IMR-90 (cell line): ENCODE measurements at regions not wholly inside any gene's neighbourhood (a gene's known extent, or its start where the extent isn't known, plus 50 kb on each side); places are given as distances from the start of the nearest gene placed in this dataset.

Experiments used
- ATAC-seq: fragments of 200-7000 bp; cut with Tn5 transposase; 2 replicates; pipeline ENCODE4 v1.9.1; 2020; ENCODE audit warnings: low read depth, mild to moderate bottlenecking, moderate library complexity
- BruUV-seq: library from RNA; stranded (reverse); fragments of 400-500 nt; replicated peaks from 2 replicates; lab custom pipeline; 2021; lab: Mats Ljungman, UMichigan
- CTCF ChIA-PET: fragments of 300-600 bp; formaldehyde crosslinking; extraction: SDS; loops from one replicate; lab custom pipeline; 2021; ENCODE audit warnings: antibody characterized with exemption; lab: Yijun Ruan, JAX
- POLR2A ChIA-PET: fragments of 300-600 bp; sonication (Branson Sonifier 250); formaldehyde crosslinking; loops from one replicate; lab custom pipeline; 2022; ENCODE audit warnings: antibody characterized with exemption; ENCODE audit not compliant: unreplicated experiment; lab: Charles Lee
- DNase-seq: peaks from one replicate; pipeline ENCODE4 v3.0.0; 2013
- H2AFZ ChIP-seq: replicated peaks from 2 replicates; pipeline ENCODE3; 2013; ENCODE audit warnings: low read length, mild to moderate bottlenecking; ENCODE audit not compliant: poor library complexity
- H2AK5ac ChIP-seq: 2 replicates; pipeline ENCODE4 v1.6.1; 2013; ENCODE audit warnings: low read depth, low read length, inconsistent platforms
- H2AK9ac ChIP-seq: replicated peaks from 2 replicates; pipeline ENCODE3; 2013; ENCODE audit warnings: mild to moderate bottlenecking, low read depth, low read length, moderate library complexity; ENCODE audit not compliant: poor library complexity
- H2BK120ac ChIP-seq: 2 replicates; pipeline ENCODE4 v1.6.1; 2013; ENCODE audit warnings: low read depth, low read length, inconsistent platforms
- H2BK15ac ChIP-seq: 3 replicates; pipeline ENCODE4 v1.6.1; 2013; ENCODE audit warnings: low read depth, low read length, inconsistent platforms
- H2BK20ac ChIP-seq: 2 replicates; pipeline ENCODE4 v1.6.1; 2013; ENCODE audit warnings: low read depth, mild to moderate bottlenecking, inconsistent platforms, low read length, moderate library complexity
- H2BK5ac ChIP-seq: 2 replicates; pipeline ENCODE4 v1.6.1; 2013; ENCODE audit warnings: mild to moderate bottlenecking, low read depth, low read length, inconsistent platforms; ENCODE audit not compliant: poor library complexity, severe bottlenecking
- H3K14ac ChIP-seq: replicated peaks from 2 replicates; pipeline ENCODE4 v1.6.1; 2013; ENCODE audit warnings: low read depth, low read length, inconsistent platforms
- H3K18ac ChIP-seq: 2 replicates; pipeline ENCODE4 v1.6.1; 2013; ENCODE audit warnings: low read depth, low read length, control low read depth
- H3K23ac ChIP-seq: 2 replicates; pipeline ENCODE4 v1.6.1; 2013; ENCODE audit warnings: low read depth, low read length, inconsistent platforms
- H3K27ac ChIP-seq: 2 replicates; pipeline ENCODE4 v1.5.1; 2013; ENCODE audit warnings: mild to moderate bottlenecking, control low read depth, low read length; ENCODE audit not compliant: insufficient read depth
- H3K27me3 ChIP-seq: 2 replicates; pipeline ENCODE4 v1.6.1; 2013; ENCODE audit warnings: low read length; ENCODE audit not compliant: control insufficient read depth, insufficient read depth
- H3K36me3 ChIP-seq: 2 replicates; pipeline ENCODE4 v1.6.1; 2013; ENCODE audit warnings: low read length, mixed read lengths; ENCODE audit not compliant: control insufficient read depth, insufficient read depth
- H3K4ac ChIP-seq: 2 replicates; pipeline ENCODE4 v1.6.1; 2013; ENCODE audit warnings: low read depth, low read length, inconsistent platforms
- H3K4me1 ChIP-seq: 2 replicates; pipeline ENCODE4 v1.6.1; 2013; ENCODE audit warnings: low read length, mixed read lengths; ENCODE audit not compliant: control insufficient read depth, insufficient read depth
- H3K4me2 ChIP-seq: 2 replicates; pipeline ENCODE4 v1.6.1; 2013; ENCODE audit warnings: low read depth, mild to moderate bottlenecking, control low read depth, low read length, moderate library complexity
- H3K4me3 ChIP-seq: 2 replicates; pipeline ENCODE4 v1.5.1; 2013; ENCODE audit warnings: low read depth, mild to moderate bottlenecking, control low read depth, low read length, moderate library complexity; ENCODE audit not compliant: insufficient read depth
- H3K56ac ChIP-seq: 2 replicates; pipeline ENCODE4 v1.6.1; 2013; ENCODE audit warnings: low read length, inconsistent platforms; ENCODE audit not compliant: insufficient read depth; ENCODE audit errors: extremely low read depth
- H3K79me1 ChIP-seq, 2 experiments: 2 replicates each; pipeline ENCODE4 v1.6.1; 2013; ENCODE audit warnings: low read length in 2 of 2, inconsistent platforms in 1 of 2, low read depth in 1 of 2
- H3K9ac ChIP-seq: 2 replicates; pipeline ENCODE4 v1.6.1; 2013; ENCODE audit warnings: low read depth, low read length, control low read depth
- H3K9me1 ChIP-seq: 2 replicates; pipeline ENCODE4 v1.6.1; 2013; ENCODE audit warnings: low read length, inconsistent platforms; ENCODE audit not compliant: insufficient read depth
- H3K9me3 ChIP-seq: 2 replicates; pipeline ENCODE4 v1.6.1; 2013; ENCODE audit warnings: low read length; ENCODE audit not compliant: control insufficient read depth, insufficient read depth
- H4K20me1 ChIP-seq: 2 replicates; pipeline ENCODE4 v1.6.1; 2013; ENCODE audit warnings: low read length, inconsistent platforms; ENCODE audit not compliant: insufficient read depth
- H4K5ac ChIP-seq: 2 replicates; pipeline ENCODE4 v1.6.1; 2013; ENCODE audit warnings: mild to moderate bottlenecking, low read depth, low read length, control low read depth
- H4K8ac ChIP-seq, 2 experiments: 2 replicates each; pipeline ENCODE4 v1.6.1; 2013; ENCODE audit warnings: low read depth in 2 of 2, low read length in 2 of 2, control low read depth in 1 of 2, inconsistent platforms in 1 of 2
- H4K91ac ChIP-seq: 2 replicates; pipeline ENCODE4 v1.6.1; 2013; ENCODE audit warnings: low read depth, low read length, inconsistent platforms; ENCODE audit not compliant: insufficient read depth
- BHLHE40 ChIP-seq: fragments of 150-350 bp; IDR thresholded peaks from 2 replicates; pipeline ENCODE4 v1.6.1; 2016; ENCODE audit warnings: mild to moderate bottlenecking, low read depth, low read length
- CEBPB ChIP-seq: IDR thresholded peaks from 2 replicates; pipeline ENCODE4 v1.6.1; 2012; ENCODE audit warnings: low read depth, low read length, improper control_type of control experiment
- FOS ChIP-seq: fragments of 150-350 bp; IDR thresholded peaks from 2 replicates; pipeline ENCODE4 v1.6.1; 2016; ENCODE audit warnings: low read depth, low read length
- MAZ ChIP-seq: IDR thresholded peaks from 2 replicates; pipeline ENCODE4 v1.6.1; 2012; ENCODE audit warnings: low read depth, mild to moderate bottlenecking, low read length, improper control_type of control experiment, moderate library complexity, borderline replicate concordance
- NFE2L2 ChIP-seq: fragments of 150-350 bp; IDR thresholded peaks from 2 replicates; pipeline ENCODE4 v1.6.1; 2016; ENCODE audit warnings: low read depth, mild to moderate bottlenecking, low read length
- POLR2A ChIP-seq: IDR thresholded peaks from 2 replicates; pipeline ENCODE4 v1.6.1; 2012; ENCODE audit warnings: mild to moderate bottlenecking, low read depth, low read length
- RAD21 ChIP-seq: IDR thresholded peaks from 2 replicates; pipeline ENCODE4 v1.6.1; 2012; ENCODE audit warnings: low read length, improper control_type of control experiment
- WGBS, 2 experiments: methylation state at CpG; one replicate each; pipeline versions ENCODE4 v1.1.5 to v1.1.7; 2013; ENCODE audit warnings: missing lambda C conversion rate in 2 of 2; ENCODE audit not compliant: insufficient read length in 1 of 2; ENCODE audit errors: extremely low coverage in 2 of 2; 5-methylcytosine and 5-hydroxymethylcytosine counted together
- dilution Hi-C: fragments of 300-500 bp; cut with HindIII; formaldehyde crosslinking; loops from one replicate; pipeline ENCODE4 v1.14.3; 2018; ENCODE audit warnings: low sequenced_read_pairs; ENCODE audit not compliant: unreplicated experiment
- in situ Hi-C: fragments of 300-500 bp; cut with MboI; formaldehyde crosslinking; loops from 3 replicates; pipeline ENCODE4 v1.14.3; 2019; ENCODE audit warnings: low sequenced_read_pairs, inconsistent platforms, mixed read lengths
- intact Hi-C: fragments of 100-400 bp; cut with micrococcal nuclease; formaldehyde crosslinking; loops from 2 replicates; pipeline ENCODE4 v1.10.0; 2022

DNA sequence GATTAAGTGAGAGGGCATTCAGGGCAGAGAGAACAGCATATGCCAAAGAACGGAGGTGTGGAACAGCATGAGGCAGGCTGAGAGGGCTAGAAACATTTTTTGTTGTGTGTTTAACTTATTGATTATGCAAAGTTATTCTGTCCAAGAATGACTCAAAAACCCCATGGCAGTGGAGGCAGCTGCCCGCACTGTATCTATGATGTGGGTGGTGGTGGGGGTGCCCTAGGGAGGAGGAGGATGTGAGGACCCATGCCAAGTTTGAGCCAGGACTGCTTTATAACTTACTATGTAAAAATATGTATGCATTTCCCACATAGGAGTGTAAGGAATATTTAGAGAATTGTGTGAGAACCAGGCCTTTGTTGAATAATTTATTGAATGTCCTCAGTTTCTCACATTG, 85.4 kb upstream of the GNAZ start:
- no peaks in the 10 kb centered on the region for H3K79me1 ChIP-seq
- POLR2A ChIA-PET = no interaction called here

More for the DNA sequence above, 85.4 kb upstream of the GNAZ start:
- BruUV-seq = no TSS peak
- H4K5ac ChIP-seq = no peak overlapping the region
- ATAC-seq (no peak), DNase-seq (no peak)
- H2AK5ac ChIP-seq = no peak overlapping the region
- H3K4me3 ChIP-seq = no peak overlapping the region
- no peaks in the 10 kb centered on the region for H3K4me1 ChIP-seq
- no peaks in the 10 kb centered on the region for H4K20me1 ChIP-seq
- H3K27me3 ChIP-seq = no peaks in the 10 kb centered on the region
- H4K8ac ChIP-seq = no peak overlapping the region
- no peak overlapping the region for H3K9ac ChIP-seq
- H2AK9ac ChIP-seq = no peak overlapping the region
- 82% methylated on average over 1 of the region's 2 CpGs; no CpG with 5 or more reads in 1 of the 2 experiments for WGBS, 2 experiments
- H3K4me2 ChIP-seq = no peak overlapping the region
- in situ Hi-C loops = no loop called here
- H3K18ac ChIP-seq = no peak overlapping the region
- no peak overlapping the region for H4K91ac ChIP-seq
- H3K36me3 ChIP-seq = no peaks in the 10 kb centered on the region
- no peak overlapping the region for H2BK5ac ChIP-seq
- CTCF ChIA-PET = no interaction called here
- TF ChIP-seq BHLHE40 (no peak), FOS (no peak), CEBPB (no peak), NFE2L2 (no peak), MAZ (no peak), POLR2A (no peak), RAD21 (no peak)
- H2BK20ac ChIP-seq = no peak overlapping the region
- intact Hi-C loops = no loop called here
- H3K4ac ChIP-seq = no peak overlapping the region
- H2BK120ac ChIP-seq = no peak overlapping the region
- H2AFZ ChIP-seq = no peak overlapping the region
- no peak overlapping the region for H3K23ac ChIP-seq
- H3K27ac ChIP-seq = no peak overlapping the region
- H3K56ac ChIP-seq = no peak overlapping the region
- no peak overlapping the region for H3K14ac ChIP-seq
- H2BK15ac ChIP-seq = no peak overlapping the region
- no peaks in the 10 kb centered on the region for H3K9me1 ChIP-seq
- peaks cover 6% of the 10 kb centered on the region for H3K9me3 ChIP-seq
- dilution Hi-C loops = no loop called here
